Activated CD8-positive, alpha-beta memory T cell treated with anti-CD3 and anti-CD28 coated beads, Interleukin-2, amount 50 U/mL, for 4 hours (primary cell): ENCODE measurements at regions not wholly inside any gene's neighbourhood (a gene's known extent, or its start where the extent isn't known, plus 50 kb on each side); places are given as distances from the start of the nearest gene placed in this dataset.
"Not testable (repeated sequence)": the region's sequence is repeated elsewhere in the genome, so short reads cannot be mapped to it uniquely, and the experiment has no call there.

Experiments used
- DNase-seq: peaks from one replicate; pipeline ENCODE4 v3.0.0-alpha.2; 2020

DNA sequence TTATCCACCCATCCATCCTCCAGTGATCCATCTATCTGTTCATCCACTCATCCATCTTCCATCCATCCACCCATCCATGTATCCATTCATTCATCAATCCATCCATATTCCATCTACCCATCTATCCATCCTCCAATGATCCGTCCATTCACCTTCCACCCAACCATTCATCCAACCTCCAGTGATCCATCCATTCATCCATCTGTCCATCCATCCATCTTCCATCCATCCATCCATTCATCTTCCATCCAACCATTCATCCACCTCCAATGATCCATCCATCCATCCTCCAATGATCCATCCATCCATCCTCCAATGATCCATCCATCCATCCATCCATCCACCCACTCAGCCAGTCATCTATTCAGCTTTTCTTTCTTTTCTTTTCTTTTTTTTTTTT is 156.5 kb upstream of the WSCD1 start:
- no peak for DNase-seq

DNA sequence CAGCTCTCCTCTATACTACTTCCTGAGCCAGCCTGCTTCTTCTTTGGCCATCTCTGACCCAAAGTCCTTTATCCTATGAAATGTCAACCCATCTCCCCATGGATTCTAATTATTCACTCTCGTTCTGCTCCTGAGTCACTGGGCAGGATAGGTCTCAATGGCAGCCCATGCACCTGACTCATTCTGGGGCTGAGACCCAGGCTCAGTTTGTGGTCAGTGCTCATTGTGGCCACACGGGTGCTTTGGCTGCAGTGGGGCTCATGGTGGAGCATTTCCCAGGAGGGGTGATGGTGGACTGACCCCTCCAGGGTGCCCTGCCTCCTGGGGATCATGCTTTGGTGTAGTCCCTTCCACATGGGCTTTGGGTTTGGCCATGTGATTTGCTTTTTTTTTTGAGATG is 154.8 kb upstream of the WSCD1 start:
- no peak for DNase-seq

DNA sequence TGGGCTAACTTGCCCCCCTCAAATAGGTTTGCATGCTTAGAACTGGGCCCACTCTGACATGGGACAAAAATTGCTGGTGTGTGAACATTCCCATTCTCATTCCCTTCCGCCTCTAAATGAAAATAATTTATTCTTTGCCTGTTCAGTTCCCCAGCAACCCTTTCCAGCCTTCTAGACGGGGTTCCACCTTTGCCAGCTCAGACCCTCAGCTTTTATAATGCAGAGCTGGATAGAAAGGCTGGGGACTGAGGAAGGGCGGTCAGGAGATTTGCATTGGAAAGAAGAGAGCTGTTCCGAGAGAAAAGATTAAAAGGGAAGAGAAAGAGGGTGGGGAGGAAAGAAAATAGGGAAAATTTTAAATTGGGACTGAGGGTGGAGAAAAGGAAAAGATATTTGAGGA is 151.1 kb upstream of the WSCD1 start:
- DNase-seq = no peak

DNA sequence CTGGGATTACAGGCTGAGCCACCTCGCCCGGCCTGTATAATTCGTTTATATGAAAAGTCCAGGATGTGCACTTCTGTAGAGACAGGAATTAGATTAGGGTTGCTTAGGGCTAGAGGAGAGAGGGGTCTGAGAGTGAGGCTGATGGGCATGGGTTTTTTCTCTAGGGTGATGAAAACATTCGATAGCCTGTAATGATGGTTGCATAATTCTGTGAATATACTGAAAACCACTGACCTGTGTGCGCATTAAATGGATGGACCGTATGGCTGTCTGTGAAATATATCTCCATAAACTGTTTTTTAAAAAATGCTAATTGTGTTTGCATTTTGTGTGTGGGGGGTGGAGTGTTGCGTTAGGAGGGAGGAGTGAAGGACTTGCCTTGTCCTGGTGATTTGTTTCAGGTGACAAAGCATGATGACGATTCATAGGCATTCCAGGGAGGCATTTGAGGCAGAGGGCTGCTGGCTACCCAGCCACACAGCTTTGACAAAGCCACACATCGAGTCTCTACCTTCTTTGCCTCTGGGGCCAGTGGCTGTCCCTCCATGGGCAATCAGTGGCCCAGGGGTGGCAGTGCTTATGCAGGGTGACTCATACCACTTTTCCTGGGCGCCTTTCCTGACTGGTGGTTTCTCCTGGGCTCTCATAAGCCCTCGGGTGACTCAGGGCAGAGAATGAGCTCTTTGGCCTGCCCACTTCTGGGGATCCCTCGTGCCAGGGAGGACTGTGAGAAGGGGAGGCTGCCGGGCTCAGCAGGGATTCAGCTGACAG is 148.5 kb upstream of the WSCD1 start:
- DNase-seq = no peak

DNA sequence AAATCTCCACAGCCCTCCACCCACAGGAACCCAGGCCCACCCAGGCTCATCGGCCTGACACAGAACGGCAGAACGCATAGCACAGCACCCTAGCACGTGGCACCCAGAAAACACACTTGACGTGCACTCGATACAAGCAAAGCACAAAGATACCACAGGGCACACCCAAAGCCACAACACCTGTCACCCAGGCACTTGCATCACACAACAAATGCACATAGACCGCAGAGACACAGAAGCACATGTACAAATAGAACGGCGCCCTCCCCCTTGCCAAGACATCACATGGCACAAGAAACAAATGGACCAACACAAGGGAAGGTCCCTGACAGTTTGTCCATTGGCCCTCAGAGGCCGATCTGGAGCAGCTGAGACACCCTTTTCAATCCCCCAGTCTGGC is 147.7 kb upstream of the WSCD1 start:
- DNase-seq = no peak

DNA sequence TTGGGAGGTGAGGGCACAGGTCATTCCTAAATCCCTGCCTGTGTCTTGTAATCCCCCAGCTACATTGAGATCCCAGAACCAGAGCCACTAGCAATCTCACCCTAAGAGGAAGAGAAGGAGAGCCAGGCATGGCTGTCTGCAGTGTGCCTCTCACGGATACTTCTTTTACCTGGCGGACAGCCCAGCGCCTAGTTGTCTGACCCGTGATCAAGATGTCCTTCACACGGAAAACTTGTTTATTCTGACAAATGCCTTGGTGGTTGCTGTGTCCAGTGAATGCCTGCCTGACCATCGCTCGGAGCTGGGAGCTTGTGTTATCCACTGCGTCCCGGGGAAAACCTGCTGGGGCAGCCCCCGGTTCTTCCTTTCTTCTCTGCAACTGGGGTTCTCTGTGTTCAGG is 140.5 kb upstream of the WSCD1 start:
- no peak for DNase-seq

DNA sequence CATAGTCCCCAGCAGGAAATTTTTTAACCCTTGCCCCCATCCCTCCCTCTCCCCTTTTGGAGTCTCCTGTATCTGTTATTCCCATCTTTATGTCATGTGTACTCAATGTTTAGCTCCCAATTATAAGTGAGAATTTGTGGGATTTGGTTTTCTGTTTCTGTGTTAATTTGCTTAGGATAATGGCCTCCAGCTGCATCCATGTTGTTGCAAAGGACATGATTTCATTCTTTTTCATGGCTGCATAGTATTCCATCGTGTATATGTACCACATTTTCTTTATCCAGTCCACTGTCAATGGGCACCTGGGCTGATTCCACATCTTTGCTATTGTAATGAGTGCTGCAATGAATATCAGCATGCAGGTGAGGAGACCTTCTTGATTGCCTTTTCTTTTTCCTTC is 139.6 kb upstream of the WSCD1 start:
- DNase-seq = not testable (repeated sequence)

DNA sequence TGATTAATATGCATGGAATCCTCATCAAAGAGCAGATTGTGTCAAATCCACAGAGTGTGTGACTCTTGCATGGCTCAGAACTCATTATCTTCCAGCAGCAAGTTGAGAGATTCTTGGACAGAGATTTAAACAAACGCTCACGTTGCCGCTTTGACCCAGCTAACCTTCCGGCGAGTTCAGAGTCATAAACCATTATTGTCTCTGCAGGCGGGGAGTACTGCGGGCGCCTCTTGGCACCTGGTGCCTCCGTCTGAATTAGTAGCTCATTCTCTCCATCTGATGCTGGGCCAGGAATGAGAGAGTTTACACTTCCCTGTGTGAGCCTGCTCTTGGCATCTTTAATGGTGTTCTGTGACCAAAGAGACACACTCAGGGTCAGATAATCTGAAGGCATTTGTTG is 138.6 kb upstream of the WSCD1 start:
- no peak for DNase-seq

DNA sequence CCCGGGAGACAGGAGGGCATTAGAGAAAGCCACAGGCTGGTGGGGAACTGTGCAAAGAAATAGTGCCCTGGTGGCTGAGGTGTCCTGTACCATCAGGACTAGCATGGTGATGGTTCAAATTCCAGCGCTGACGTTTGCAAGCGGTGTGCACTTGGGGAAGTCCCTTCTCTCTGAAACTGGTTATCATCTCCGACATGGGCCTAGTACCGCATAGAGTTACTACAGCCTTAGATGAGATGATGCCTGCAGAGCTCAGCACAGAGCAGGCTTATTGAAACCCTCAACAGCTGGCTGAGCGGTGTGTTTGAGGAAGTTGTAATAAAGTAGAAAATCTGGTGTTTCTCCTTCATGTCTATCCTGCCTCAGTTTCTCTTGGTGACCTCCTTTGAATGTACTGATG is 136.7 kb upstream of the WSCD1 start:
- DNase-seq = no peak

DNA sequence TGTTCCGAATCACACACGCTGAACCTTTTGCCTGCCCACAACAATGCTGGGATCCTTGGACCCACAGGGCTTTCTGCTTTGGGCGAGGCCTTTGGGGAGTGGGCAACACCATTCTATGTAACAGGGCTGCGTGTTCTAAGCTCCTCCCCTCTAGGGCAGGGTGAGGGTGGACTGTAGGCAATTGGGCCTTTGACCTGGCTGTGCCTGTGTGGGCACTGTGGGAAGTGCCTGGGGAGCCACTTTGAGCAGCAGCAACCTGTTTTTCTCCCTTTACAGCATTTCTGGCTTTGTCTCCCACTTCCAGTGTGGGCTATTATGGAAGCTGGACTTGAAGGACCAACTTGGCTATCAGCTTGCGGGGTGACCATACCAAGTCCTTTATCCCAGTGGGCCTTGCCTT is 128.9 kb upstream of the WSCD1 start:
- no peak for DNase-seq

DNA sequence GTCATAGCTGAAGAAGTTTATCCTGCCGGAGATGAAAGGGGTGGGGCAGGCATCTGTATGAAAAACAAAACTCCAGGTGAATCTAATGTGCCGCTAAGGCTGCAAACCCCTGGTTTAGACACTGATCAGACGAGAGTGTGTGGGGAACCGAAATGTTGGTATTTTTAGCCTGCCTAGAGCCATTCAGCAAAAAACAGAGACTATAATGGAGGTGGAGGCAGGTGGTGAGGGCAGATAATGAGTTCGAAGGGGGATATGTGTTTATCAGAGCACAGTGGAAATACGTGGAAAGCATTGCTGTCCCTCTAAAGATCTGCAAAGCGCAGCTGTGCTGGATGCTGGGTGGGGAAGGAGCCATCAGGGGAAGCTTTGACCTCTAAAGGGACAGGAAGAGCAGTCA is 127.5 kb upstream of the WSCD1 start:
- no peak for DNase-seq

DNA sequence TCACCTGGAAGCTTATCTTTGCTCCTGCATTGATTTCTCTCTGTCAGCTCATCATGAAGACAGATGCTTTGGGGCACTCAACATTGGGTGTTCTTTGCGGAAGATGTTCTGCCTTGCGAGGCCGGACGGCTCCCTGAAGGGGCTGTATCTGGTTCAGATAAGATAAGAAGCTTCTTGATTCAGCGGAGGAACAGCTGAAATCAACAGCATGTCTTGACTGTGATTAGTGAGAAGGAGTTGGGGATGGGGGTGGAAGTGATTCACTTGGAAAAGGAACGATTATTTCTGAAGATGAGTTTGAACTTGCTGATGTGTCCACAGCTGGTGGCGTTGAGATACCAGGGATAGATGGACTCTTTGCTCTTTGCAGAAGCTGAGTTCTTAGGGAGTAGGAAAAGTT is 126.9 kb upstream of the WSCD1 start:
- no peak for DNase-seq

DNA sequence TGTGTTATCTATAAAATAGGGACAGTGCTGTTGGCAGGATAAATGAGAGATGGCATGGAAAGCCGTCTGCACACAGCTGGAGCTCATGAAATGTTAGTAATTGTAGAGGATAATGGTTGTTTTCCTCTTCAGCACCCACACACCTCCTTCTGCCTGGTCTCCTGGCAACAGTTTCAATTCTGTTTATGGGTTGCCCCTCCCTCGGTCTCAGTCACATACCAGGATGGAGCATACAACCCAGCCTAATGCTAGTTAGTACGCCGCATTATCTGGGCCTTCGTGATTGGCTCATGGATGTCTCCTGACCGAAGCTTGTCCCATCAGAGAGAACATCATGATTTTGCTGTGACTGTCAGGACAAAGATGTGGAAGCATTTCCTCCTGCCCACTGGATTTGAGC is 126.2 kb upstream of the WSCD1 start:
- DNase-seq = no peak

DNA sequence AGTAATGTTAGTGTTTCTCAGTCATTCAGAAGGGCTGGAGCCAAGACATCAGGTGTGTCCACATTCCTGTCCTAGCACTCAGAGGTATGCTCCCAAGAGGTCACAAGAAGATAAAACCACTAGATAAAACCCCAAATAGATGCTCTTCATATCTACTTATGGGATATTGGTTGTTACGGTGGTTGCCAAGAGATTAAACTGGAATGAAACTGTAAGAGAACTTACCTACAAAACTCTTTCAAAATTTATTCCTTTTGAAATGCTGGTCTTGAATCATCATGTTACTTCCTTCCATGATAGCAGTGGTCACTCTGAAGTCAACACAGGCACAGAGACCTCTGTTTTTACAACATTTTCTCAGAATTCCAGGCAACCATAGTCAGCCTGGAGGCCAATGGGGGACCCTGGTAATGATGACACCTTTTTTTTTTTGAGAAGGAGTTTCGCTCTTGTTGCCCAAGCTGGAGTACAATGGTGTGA is 122.4 kb upstream of the WSCD1 start:
- DNase-seq = no peak

DNA sequence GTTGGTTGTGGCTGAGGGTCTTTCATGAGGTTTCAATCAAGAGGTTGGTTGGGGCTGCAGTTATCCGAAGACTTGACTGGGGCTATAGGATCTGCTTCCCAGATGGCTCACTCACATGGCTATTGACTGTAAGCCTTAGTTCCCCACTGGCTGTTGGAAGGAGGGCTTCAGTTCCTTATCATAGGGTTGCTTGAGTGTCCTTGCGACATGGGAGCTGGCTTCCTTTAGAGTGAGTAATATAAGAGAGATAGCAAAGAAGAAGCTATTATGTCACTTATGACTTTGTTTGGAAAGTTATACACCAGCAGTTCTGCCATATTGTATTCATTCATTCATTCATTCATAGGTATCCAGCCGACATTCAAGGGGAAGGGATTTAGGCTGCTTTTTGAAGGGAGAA is 121.4 kb upstream of the WSCD1 start:
- no peak for DNase-seq

DNA sequence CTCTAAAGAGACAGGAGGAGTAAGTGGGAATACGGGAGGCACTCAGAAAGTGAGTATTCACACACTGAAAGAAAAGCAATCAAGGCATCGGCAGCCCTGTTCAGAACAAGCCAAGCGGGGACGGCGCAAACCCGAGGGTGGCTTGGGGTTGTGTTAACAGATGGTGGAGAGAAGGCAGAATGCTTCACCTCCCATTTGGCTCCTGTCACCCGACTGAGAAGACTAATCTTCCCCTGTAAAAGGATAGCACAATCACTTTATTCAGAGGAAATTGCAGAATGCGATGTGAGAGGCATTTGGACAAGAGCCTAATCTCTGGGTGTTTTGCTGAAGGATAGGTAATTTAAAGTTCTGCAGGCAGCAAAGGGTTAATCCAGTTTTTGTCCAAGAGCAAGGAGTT is 119.3 kb upstream of the WSCD1 start:
- no peak for DNase-seq

DNA sequence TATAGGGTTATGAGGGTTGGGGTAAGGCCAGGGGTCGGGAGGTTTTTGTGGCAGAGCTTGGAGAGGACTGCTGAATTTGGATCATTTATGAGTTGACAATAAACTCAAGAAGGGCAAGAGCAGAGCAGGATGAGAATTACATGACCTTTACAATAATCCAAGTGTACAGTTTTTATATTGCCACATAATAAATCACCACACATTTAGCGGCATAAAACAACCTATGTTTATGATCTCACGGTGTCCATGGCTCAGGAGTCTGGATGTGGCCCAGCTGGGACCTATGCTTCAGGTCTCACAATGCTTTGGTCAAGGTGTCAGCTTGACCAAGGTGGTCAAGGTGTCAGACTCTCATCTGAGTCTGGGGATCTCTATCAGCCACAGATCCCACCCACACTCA is 118.3 kb upstream of the WSCD1 start:
- DNase-seq = no peak

DNA sequence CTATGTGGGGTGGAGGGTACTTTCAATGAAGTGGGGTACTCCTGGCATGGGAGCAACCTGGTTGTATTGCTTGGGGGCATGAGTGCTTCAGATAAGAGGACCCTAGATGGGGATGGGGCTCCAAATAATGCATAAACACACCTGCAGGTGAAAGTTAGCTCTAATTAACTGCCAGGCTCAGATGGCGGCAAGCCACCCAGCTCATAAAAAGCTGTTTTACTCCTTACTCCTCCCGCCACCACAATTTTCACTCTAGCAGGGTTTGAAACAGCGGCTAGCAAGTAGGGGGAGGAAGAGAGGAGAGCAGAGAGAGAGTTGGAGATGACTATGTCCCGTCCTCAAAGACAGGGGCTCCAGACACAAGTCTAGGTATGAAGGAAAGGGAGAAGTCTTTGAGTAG is 117.7 kb upstream of the WSCD1 start:
- no peak for DNase-seq

DNA sequence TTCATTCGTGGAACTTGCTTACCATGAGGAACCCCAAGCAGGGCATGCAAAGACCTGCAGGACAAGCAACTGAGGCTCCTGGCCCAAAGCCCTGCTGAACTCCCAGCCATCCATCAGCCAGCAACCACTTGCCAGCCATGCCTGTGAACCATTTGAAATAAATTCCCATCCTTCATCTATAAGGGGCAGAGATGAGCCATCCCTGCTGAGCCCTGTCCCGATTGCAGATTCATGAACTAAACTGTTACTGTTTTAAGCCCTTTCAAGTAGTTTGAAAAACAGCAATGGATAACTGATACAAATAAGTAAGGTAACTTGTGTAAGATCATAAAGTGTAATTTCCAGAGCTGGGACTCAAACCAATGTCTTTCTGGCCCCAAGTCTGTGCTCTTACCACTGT is 114.4 kb upstream of the WSCD1 start:
- no peak for DNase-seq

DNA sequence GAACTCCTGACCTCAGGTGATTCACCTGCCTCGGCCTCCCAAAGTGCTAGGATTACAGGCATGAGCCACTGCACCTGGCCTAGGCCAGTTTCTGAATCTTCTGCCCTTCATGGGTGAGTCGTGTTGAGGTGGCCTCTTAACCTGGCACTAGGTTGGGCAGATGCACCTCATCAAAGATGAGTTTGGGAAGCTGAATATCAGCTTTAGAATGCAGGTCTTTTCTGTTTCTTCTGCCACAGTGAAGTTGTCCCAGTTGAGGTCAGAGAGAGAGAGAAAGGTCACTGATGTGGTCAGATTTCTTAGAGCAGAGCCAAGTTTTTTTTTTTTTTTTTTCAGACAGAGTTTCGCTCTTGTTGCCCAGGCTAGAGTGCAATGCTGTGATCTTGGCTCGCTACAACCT is 111.3 kb upstream of the WSCD1 start:
- no peak for DNase-seq

DNA sequence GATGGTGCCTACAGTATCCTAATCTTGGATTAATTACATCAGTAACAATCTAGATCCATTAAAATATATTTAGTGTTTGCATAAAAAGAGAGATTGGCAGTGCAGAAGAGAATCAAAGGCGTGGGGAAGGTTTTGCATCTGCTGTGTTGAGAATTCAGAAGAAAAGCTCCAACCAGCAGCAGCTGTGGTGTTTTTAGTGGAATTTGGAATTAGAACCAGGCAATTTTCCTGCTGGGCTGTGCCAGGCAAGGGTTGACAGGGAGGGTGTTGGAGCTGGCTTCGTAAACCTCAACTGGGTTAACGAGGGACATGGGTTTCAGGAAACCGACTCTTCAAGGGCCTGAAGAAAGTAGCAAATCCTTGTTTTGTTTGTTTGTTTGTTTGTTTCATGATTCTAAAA is 107.8 kb upstream of the WSCD1 start:
- no peak for DNase-seq

DNA sequence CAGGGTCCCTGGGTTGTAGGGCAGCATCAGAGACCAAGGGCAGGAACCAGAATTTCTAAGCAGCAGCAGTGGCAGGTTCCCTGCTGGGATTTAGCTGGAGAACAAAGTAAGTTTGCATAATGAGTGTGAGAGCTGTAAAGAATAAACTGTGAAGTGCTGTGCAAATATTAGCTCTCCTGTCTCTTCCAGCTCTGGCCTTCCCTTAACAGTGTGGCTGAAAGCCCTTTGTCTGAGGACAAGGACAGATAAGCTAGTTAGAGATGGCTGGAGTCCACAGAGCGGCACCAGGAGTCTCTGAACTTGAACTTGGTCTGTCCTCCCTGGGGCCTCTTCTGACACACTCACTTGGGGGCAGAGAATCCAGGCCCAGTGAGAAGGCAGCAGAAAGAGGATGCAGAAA is 98.2 kb upstream of the WSCD1 start:
- no peak for DNase-seq

DNA sequence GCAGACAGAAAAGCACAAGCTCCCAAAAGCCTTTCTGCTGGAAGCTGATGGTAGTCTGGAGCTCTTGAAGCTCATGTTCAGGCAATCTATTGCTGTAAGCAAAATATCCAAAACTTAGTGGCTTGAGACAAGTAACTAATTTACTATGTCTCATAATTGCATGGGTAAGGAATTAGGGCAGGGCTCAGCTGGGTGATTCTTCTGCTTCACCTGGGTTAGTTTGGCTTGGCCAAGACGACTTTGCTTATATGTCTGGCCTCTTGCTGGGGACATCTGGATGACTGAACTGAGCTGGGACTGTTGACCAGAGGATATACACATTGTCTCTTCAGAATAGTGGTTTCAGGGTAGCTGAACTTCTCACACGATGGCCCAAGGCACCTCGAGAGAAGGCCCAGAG is 96.8 kb upstream of the WSCD1 start:
- DNase-seq = no peak

DNA sequence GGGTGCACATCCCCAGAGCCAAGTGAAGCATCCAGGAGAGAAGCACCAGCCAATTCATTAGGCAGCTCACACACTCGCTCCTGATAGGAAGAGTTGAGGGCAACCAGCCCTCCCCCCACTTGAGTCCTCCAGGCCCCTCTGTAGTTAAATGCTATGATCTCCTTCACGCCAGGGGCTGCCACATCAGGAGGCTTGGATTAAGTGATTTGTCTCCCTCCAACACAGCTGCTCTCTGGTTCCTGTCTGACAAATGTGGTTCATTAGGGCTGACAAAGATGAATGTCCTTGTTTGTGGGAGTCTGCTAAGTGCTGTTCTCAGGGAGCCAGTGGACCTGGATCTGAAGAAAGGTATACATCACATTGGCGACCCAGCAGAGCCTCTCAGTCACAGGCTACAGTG is 94.5 kb upstream of the WSCD1 start:
- DNase-seq = no peak

DNA sequence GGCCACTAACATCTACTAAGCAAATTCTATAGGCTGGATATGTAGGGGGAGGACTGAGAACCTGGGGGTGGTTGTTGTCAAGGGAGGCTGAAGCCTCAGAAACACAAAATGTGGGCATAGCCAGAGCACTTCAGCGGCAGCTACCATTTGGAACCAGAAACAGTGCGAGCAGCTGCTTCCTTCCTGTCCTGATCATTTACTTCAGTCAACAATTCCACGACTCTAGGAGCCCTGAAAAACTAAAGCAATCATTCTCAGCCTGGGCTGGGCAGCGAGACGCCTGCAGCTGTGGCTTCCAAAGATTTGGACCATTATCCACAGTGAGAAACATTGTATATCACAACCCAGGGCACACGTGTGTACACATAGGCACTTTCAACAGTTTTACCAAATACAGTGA is 93.9 kb upstream of the WSCD1 start:
- no peak for DNase-seq

DNA sequence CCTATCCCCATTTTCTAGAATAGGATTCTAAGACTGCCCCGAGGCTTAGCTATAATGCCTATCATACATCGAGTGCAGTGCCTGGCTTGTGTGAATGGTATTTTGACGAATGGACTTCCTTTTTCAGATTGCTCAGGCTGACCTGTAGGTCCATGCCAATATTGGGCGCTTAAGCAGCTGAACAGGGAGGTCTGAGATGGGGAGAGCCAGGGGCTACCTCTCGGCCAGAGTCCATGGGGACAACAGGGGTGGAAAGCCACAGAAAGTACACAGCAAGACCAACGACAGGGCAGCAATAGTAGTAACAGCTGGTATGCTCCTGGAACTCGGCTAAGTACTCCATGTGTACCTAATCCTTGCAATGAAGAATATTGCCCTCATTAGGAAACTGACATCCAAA is 91.7 kb upstream of the WSCD1 start:
- DNase-seq = no peak
